NB4 (cell line): ENCODE measurements at regions not wholly inside any gene's neighbourhood (a gene's known extent, or its start where the extent isn't known, plus 50 kb on each side); places are given as distances from the start of the nearest gene placed in this dataset.

Experiments used
- DNase-seq: peaks from one replicate; pipeline ENCODE4 v3.0.0; 2010; ENCODE audit warnings: low read depth
- H3K4me3 ChIP-seq: one replicate; pipeline ENCODE4 v1.5.1; 2011; ENCODE audit warnings: mild to moderate bottlenecking, low read depth, low read length, moderate library complexity
- CTCF ChIP-seq: IDR thresholded peaks from one replicate; pipeline ENCODE4 v1.5.1; 2012; ENCODE audit warnings: low read depth, low read length
- MAX ChIP-seq: IDR thresholded peaks from 2 replicates; pipeline ENCODE4 v1.6.1; 2011; ENCODE audit warnings: low read depth, low read length
- MYC ChIP-seq: IDR thresholded peaks from 2 replicates; pipeline ENCODE4 v1.6.1; 2011; ENCODE audit warnings: low read depth, low read length
- POLR2A ChIP-seq: IDR thresholded peaks from 2 replicates; pipeline ENCODE4 v1.6.1; 2011; ENCODE audit warnings: mild to moderate bottlenecking; ENCODE audit not compliant: insufficient read length; ENCODE audit errors: extremely low read depth

GRCh38 chr5:1704676-1705075 is 95.0 kb downstream of the MRPL36 start:
- H3K4me3 ChIP-seq: no peak overlapping the region
- DNase-seq: no peak
- TF ChIP-seq POLR2A: no peak

GRCh38 chr5:1704266-1704665 is 95.4 kb downstream of the MRPL36 start:
- no peak for DNase-seq
- TF ChIP-seq POLR2A (no peak), CTCF (no peak), MAX (no peak), MYC (no peak)
- no peak overlapping the region for H3K4me3 ChIP-seq

- TF ChIP-seq MAX: no peak
- TF ChIP-seq POLR2A: no peak
- TF ChIP-seq CTCF: no peak
- TF ChIP-seq MYC: no peak
- no peak overlapping the region for H3K4me3 ChIP-seq
- DNase-seq: no peak
Measured at GRCh38 chr5:1703352-1704050, 96.1 kb downstream of the MRPL36 start.

GRCh38 chr5:1702318-1702717 is 97.3 kb downstream of the MRPL36 start:
- no peak overlapping the region for H3K4me3 ChIP-seq
- TF ChIP-seq MYC (no peak), CTCF (no peak), POLR2A (no peak), MAX (no peak)
- DNase-seq: no peak

- DNase-seq: no peak
- H3K4me3 ChIP-seq: no peak overlapping the region
- TF ChIP-seq CTCF: no peak
- TF ChIP-seq MYC: no peak
- no peak for TF ChIP-seq POLR2A
Measured at GRCh38 chr5:1701884-1702283, 97.8 kb downstream of the MRPL36 start.

- no peak overlapping the region for H3K4me3 ChIP-seq
- no peak for DNase-seq
- TF ChIP-seq MAX (no peak), CTCF (no peak), POLR2A (no peak), MYC (no peak)
Measured at GRCh38 chr5:1701216-1701864, 98.3 kb downstream of the MRPL36 start.
